GM18519 (cell line): ENCODE measurements at regions not wholly inside any gene's neighbourhood (a gene's known extent, or its start where the extent isn't known, plus 50 kb on each side); places are given as distances from the start of the nearest gene placed in this dataset.

ENCODE experiments used
- ATAC-seq: cut with Tn5 transposase; IDR thresholded peaks from one replicate; pipeline ENCODE4 v1.9.1; 2021; ENCODE audit warnings: mild to moderate bottlenecking, moderate library complexity; ENCODE audit not compliant: unreplicated experiment, low FRiP score

DNA sequence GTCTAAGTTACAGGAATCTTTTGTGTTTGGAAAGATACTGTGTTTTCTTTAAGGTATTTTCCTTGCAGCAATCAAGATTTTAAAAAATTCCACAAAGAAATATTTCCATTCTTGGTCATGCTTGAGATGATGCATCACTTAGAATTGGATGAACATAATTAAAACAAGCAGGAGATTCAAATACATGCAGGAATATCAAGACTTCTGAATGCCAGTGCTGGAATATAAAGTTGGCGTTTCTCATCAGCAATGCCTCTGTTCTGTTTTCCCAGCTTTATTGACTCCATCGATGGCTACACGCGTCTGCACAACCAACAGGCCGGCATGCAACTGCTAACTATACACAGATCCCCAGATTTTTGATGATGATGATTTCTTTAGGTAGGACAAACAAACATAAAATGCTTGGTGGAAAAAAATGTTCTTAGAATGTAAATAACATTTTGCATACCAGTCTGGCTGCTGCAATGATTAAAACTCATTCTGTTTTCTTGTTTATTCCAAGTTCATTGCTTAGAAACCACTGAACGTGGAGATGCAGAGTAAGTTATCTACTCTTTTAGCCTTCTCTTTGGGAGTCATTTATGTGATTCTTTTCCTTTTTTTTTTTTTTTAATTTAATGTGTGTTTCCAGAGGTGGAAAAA lies 91.3 kb upstream of the FAM171A1 start:
- no peak for ATAC-seq

DNA sequence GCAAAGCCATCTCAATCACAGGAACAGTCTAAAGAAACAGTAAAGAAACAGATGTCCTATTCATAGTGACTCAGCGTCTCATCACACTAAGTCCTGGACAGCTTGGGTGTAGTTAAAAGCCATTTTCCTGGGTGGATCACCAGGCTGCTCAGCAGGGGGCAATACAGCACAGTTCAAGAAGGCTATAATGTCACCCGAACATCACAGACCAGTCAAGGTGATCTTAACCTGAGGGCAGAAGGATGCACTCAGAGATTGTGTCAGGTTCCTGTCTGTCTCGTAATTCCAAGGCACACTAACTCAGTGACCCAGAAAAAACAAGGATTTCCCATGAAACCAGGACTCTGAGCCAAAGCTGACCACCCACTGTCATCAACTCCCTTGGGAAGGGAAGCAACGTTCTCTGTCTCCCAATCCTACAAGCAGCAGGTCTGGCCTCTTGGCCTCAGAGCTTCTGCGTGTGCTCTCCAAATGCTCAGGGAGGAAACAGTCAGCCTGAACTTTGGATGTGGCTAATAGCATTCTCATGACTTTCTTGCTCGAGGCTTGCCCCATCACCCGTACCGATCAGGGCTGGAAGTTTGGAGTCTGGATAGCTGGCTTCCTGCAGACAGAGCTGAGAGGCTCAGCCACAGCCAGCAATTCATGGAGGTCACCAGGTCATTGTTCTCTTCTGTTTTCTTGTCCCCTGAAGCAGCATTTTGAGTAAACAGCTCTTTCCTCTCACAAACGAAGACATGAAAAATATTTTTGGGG lies 90.4 kb upstream of the FAM171A1 start:
- ATAC-seq: no peak

DNA sequence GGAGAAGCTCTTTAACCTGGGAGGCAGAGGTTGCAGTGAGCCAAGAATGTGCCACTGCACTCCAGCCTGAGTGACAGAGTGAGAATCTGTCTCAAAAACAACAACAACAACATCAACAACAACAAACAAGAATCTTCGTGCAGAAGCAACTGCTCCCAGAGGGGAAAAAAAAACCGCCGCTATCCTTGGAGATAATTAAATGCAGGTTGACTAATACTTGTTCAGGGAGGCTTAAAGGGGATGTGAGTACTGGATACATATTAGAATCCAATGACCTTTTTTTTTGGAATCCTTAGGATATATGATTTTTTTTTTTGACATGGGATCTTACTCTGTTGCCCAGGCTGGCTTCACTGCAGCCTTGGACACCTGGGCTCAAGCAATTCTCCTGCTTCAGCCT lies 89.6 kb upstream of the FAM171A1 start:
- ATAC-seq: no peak

DNA sequence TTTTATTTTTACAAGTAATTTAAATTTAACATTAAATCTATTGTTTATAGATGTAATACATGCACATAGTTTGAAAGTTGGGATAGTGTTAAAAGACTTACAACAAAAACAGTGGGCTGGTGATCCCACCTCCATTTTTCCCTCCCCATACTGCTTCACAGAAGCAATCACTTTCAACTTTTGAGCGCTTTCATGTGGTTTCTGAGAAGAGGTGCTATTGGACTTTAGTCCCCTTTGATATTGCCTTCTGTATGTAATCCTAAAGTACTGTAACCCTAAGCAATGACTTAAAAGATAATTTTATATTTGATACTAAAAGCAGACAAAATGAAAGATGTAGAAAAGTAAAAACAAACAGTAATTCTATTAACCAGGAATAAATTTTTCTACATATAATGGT lies 88.1 kb upstream of the FAM171A1 start:
- no peak for ATAC-seq

DNA sequence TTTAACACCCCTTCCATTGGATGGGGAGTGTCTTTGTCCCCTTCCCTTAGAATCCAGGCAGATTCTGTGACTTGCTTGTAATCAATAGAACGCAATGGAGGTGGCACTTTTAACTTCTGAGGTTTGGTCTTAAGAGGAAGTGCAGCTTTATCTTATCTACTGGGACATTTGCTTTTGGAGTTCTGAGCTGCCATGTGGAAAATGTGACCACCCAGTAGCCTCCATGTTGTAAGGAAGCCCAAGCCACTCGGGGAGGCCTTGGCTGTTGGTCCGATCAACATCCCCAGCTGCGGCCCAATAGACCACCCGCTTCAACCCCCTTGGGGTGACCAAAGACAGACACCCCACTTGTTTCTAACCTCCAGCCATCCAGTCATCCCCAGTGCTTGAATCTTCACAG lies 86.3 kb upstream of the FAM171A1 start:
- ATAC-seq: no peak

DNA sequence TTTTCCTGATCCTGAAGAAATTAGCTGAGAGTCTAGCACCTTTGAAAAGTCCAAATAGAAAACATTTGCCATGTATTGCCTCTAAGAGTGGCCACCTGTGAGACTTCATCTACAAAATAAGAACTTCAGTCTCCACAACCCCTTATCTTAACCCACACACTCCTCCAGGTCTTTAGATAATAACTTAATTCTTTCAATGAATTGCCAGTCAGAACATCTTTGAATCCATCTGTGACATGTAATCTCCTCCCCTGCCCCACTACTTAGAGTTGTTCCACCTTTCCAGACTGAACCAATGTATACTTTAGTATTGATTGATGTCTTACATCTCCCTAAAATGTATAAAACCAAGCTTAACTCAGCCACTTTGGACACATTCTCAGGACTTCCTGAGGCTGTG lies 84.4 kb upstream of the FAM171A1 start:
- no peak for ATAC-seq

DNA sequence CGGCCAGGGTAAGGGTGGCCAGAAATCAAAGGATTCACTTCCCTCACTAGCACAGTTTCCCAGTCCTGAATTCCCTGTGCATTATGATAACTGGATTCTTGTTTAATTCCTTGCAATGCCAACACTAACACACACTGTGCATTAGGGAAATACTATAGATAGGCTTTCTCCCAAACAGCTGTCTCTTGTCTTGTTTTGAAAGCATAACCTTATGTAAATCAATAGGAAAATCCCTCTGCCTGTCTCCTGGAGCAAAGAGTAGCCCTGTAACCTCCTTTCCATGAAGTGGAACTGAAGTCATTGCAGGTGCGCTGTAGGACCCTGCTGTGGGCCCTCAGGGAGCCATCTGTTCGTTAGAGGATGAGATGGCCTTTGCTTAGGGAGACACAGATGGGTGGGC lies 82.8 kb upstream of the FAM171A1 start:
- ATAC-seq: no peak

DNA sequence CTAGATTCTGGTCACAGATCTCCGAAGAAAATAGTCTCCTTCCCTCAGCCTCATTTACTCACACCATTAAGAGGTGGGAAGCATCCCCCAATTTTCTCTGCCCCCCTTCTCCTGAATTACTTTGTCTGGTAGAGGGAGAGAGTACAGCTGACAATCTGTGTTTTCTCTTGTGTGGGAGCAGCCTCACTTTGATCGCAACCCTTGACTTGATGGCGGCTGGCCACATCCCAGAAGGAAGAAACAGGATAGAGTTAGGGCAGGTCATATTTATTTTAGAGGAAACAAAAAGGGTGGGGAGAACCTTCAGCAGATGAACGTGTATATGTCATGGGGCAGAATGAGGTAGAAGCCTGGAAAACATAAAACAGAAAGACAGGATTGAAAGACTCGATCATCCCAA lies 82.4 kb upstream of the FAM171A1 start:
- ATAC-seq: no peak

DNA sequence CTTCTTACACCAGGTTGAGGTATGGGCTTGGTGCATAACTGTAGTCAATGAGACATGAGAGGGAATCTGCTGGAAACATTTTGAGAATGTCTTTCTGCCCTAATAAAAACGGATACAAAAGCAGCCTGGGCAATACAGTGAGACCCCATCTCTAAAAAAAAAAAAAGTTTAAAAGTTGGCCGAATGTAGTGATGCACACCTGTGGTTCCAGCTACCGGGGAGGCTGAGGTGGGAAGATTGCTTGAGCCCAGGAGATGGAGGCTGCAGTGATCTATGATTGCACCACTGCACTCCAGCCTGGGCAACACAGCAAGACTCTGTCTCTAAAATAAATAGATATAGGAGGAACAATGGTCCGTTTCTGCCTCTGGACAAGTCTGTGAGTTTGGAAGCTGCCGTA lies 81.5 kb upstream of the FAM171A1 start:
- ATAC-seq: no peak

DNA sequence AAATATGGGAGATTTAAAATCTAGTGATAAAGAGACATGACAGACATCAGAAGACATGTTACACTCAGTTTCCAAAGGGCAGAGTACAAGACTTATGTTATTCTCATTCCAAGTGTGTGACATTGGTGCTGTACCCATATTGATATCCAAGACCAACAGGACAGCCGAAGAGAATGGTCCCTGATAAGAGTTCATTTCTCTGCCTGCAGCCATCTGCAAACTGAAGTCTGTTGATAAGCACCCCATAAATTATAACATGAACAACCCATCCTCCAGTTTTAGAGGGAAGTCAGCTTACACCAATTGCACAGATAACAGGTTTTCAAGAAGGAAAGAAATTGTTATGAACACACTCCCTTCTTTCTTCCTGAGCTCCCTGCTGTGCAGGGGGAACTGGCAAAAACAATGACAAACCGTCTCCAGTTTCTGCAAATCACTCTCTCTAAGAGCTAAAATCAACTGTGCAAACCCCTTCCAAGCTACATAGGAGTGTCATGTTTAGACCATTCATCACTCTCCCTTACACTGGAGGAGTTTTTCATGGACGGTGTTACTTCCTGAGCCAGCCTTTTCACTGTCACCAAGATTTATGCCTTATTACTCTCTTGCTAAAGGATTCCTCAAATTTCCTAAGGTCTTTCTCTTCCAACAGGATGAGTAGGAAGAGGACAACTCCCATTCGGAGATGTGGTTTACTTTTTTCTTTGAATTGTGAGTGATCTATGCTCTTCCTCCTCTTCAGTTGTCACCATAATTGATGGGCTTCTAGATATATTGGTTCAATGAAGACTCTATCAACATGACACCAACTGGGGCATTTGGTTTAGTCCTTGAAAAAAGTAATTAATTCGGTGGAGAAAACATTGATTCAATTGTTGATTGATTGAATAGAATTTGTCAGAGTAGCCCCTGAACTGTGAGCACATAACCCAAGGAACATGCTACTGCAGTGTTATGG lies 80.3 kb upstream of the FAM171A1 start:
- ATAC-seq: no peak

DNA sequence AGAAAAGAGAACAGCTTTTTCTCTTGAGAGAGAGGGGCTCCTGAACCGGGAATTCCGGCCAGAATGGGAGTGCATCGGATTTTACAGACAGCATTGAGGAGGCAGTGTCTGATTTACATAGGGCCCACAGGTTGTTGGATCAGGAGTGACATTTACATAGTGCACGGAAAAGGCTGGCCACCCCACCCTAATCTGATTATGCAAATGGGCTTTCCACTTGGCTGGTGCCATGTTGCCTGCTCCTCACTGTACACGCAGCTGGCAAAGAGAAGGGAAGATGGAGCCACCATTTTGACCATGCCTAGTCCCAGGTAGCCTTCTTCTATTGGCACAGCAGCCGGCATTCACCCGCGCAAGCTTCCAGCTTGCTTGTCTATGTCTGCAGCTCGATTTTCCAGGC lies 77.5 kb upstream of the FAM171A1 start:
- ATAC-seq: no peak

DNA sequence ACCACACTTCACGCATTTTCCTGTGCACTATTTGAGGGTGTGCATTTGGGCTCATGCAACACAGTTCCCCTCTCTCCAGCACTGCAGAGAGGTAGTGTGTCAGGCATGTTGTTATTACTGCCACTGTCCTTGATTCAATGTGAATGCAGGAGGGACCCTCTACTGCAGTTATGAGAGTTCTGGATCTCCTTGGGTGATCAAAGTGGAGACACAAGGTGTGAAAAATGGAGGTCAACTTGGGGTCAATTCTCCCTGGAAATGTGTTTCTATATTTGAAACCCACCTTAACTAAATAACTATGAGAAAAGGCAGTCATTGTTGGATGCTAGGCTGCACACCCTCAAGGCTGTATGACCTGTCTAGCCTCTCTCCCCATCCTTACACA lies 73.9 kb upstream of the FAM171A1 start:
- ATAC-seq: no peak

DNA sequence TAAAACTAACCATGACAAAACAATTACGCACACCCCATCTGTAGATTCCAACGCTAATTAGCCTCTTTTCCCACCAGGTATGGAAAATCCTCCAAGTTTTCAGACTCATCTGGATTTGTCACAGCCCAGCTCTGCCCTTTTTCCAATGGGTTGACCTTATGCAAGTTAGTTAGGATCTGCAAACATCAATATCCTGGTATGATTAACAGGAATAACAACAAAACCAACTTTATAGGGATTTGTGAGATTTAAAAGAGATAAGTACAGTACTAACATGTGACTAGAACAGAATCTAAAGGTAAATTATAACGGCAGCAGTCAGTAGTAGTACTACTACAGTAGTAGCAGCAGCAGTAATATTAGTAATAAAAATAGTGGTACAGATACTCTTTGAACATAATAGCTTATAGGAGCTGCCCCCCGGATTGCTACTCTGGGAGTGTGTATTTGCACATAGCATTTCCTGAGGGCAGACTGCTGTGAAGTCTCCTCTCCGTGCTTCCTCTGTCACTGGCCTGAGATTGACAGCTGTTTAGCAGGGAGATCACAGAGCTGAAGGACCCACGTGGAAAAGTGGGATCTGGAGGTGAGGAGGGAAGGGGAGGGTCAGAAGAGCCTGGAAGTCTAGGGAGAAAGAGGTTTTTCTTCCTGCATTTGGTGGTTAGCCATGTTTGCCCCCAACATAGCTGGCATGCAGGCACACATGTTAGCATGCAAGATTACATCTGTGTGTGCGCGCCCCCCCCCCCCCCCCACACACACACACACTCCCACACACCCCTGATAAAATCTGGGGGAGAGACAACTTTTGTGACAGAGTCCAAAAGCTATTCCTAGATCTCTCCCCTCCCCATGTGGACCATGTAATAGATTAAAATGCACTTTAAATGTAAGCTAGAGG lies 73.3 kb upstream of the FAM171A1 start:
- ATAC-seq: no peak

DNA sequence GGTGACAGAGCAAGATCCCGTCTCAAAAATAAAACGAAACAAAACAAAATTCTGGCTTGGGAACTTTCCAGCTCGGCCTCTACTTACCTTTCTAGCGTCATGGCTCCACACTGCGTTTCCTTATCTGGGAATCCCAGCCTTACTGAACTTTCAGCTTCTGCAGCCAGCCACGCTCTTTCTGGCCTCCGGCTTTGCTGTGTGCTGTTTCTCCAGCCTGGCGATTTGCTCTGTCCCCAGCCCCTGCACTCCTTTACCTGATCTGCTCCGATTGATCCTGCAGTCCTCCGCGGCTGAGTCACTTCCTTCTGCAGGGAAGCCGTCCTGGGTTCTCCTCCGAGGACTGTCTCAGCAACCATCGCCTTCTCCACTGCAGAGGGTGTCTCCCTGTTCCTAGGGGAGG lies 71.0 kb upstream of the FAM171A1 start:
- ATAC-seq: no peak

DNA sequence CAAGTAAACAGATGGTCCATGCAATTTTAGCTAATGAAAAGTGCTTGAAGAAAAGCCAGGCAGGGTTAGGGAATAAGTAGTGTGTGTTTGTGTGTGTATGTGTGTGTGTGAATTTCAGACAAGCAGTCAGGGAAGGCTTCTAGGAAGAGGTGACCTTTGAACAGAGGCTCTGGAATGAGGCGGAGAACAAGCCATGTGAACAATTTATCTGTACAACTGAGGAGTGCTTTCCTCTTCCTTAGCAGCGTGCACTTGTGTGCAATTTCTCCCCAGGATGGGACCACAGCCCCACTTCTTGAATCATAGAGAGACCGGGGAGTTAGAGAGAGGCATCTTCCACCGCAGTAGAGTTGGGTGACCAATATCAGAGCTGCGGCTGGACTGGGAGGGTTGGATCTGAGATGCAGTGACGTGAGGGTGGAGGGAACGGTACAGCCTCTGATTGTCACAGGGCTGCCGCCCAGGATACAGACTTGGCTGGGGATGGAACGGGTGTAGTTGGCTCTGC lies 69.2 kb upstream of the FAM171A1 start:
- no peak for ATAC-seq

DNA sequence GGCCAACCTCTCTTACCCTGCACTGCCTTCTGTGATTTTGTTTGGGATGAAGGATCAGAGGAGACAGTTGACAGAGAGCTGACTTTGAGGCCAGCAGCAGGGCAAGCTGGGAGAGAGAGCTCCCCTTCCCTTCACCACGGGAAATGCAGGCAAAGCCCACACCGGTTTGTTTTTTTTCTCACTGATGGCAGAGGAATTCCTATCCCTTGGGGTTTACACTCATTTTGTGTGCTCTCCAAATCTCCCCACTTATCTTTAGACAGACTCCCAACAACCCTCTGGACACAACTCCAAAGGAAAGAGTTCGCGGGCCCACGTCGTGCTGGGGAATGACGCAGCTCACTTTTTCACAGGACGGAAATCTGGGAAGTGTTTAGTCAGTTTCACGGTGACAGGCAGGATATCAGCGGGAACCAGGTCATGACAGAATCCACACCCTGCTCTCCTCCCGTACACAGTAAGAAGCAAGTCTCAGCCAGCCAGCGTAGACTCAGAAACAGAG lies 68.3 kb upstream of the FAM171A1 start:
- ATAC-seq: no peak

DNA sequence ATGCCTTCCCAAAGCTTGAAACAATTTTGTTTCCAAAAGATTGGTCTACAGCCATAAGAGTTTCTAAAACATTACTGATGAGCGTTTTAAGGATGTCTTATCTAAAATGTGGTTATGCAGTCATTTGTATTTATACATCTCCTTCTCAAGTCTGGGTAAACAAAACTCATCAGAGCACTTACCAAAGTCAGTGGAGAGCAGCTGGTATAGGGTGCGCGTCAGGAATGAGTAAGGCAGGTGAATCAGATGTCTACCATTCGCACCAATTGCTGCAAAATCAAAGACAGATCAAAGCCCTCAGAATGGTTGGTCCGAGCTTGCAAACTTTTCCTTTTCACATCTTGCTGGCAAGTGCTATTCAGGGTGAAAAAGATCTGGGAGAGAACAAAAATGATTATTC lies 65.6 kb upstream of the FAM171A1 start:
- no peak for ATAC-seq

DNA sequence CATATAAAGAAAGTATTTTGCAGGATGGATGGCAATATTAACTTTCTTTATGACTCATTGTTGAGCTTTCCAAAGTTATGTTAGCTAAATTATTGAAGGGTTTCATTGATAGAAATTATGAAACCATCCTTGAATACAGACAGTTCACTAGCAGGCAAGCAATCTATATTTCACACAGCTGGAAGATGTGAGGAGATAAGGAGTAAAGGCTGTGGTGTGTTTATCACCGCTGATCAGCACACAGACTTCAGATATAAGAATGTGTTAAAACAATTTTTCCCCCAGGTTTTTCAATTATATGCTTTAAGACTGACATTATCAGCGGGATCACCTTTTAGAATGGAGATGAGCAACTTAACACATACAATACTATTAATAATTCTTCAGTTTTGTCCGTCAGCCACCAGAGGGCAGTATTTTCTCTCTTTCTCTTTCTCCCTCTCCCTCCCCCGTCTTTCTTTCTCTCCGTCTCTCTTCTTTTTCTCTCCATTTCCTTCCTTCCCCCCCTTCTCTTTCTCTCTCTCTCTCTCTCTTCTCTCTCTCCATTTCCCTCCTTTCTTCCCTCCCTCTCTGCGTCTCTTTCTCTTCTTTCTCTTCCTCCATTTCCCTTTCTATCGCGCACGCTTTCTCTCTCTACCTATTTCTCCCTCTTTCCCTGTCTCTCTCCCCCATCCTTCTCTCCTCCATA lies 62.9 kb upstream of the FAM171A1 start:
- ATAC-seq: peak; percentile 72

DNA sequence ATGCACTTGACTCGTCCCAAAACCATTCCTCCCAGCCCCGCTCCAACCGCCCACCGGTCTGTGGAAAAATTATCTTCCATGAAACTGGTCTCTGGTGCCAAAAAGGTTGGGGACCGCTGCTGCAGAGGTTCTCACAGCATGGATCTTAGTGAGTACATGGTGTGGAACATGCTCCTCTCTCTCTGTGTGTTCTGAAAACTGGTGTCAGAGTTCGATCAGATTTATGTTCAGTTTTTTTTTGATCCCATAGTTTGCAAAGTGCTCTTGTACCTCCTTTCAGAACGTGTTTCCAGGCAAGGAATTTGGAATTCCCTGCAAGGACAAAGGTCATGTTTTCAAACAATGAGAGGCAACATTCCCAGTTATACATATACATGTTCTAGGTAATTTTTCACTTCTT lies 61.2 kb upstream of the FAM171A1 start:
- ATAC-seq: no peak
